ENCODE measurements at regions not wholly inside any gene's neighbourhood (a gene's known extent, or its start where the extent isn't known, plus 50 kb on each side); places are given as distances from the start of the nearest gene placed in this dataset.
"Not testable (repeated sequence)": the region's sequence is repeated elsewhere in the genome, so short reads cannot be mapped to it uniquely, and the experiment has no call there.

DNA sequence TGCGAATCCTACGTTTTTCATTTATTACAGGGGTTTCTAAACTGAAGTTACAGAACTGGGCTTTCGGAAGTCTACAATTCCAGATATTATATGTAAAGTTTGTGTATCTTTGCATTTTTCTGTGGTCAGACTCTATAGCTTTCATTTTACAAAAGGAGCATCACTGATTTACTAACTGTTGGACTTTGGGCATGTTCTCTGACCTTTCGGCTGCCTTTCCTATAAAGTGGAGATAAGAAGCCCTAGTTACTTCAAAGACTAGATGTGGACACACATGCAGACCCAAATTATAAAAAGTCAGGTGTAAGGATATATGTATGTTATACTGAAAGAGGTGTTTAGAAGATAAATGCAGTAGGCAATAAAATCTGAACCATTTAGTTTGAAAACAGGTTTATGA is 126.6 kb upstream of the PRKCQ start:
- DNase-seq (ENCODE audit: low read depth in 2 of 3, low spot score in 2 of 3), result no peak

DNA sequence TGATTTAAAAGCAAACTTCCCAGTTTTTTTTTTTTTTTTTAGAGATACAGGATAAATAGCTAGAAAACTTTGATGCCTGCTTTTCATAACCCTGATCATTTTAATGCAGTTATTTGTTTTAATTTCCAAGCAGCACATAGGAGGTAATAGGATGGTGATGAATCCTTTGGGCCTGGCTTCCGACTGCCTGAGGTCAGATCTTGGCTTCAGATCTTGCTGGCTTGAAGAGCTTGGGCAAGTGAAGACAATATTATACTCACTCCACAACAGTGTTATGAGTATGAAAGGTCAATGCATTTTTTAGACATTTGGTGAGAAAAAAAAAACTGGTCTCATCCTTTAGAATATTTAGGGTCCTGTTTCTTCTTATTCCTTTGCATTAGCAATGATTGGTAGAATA is 124.8 kb upstream of the PRKCQ start:
- no peak for DNase-seq (ENCODE audit: low read depth in 2 of 3, low spot score in 2 of 3)

DNA sequence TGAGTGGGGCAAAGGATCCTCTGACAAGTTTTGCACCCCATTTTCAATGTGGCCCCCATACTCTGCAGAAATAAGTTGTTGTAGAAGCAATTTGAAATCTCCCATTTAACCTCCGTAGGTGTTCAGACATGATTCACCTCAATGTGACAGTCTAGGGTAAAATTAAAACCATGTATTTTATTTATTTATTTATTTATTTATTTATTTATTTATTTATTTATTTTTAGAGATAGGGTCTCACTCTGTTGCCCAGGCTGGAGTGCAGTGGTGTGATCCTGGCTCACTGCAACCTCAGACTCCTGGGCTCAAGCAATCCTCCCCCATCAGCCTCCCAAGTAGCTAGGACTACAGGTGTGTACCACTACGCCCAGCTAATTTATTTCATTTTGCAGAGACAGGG is 122.8 kb upstream of the PRKCQ start:
- not testable (repeated sequence) for DNase-seq (ENCODE audit: low read depth in 2 of 3, low spot score in 2 of 3)

DNA sequence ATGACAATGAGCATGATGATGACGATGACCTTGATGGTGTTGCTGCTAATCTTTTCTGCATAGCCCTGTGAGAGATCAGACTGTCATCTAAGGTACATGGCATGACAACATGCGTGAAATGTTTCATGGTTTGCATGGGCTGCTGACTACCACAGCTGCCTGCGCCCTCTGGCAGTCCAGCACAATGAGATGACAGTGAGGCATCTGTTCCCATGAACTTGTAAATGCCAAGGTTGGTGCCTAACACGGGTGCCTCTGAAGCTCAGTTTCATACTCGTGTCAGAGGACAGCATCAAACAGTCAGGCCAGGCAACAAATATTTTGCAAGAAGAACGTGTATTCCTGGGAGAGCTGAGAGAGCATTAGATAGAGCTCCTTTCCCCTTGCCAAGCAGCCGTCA is 122.0 kb upstream of the PRKCQ start:
- DNase-seq (ENCODE audit: low read depth in 2 of 3, low spot score in 2 of 3), result no peak

DNA sequence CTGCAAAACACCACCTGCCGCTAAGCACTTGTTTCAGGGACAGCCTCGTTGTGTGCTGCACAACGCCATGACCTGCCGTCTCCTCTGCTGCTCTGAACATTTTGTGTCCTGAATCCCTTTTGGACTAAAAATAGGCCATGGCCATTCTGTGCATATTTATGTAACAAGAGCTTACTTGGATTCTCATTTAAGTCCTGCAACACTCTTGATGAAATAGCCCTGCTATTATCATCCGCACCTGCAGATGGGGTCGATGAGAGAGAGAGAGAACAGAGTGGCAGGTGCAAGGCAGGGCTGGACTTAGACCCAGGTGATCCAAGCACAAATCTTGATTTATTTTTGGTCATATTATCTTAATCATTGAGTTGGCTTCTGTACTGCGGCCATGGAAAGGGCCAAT is 121.2 kb upstream of the PRKCQ start:
- no peak for DNase-seq (ENCODE audit: low read depth in 2 of 3, low spot score in 2 of 3)

DNA sequence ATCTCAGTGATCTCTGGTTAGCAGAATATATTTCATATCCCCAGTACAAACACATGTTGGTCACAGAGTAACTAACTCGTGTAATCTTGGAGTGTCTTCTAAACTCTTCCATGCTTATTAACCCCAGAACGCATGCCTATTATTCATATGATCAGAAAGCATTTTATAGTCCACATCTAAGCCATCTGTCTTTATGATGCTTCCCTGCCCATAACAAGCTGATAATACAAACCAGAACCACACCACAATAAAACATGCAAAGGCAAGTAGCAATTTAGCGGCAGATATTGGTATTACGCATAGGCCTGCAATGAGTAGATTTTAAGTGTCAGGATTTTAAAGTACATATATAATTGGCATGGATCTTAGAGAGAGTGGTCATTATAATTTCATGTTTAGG is 120.0 kb upstream of the PRKCQ start:
- DNase-seq (ENCODE audit: low read depth in 2 of 3, low spot score in 2 of 3), result no peak

DNA sequence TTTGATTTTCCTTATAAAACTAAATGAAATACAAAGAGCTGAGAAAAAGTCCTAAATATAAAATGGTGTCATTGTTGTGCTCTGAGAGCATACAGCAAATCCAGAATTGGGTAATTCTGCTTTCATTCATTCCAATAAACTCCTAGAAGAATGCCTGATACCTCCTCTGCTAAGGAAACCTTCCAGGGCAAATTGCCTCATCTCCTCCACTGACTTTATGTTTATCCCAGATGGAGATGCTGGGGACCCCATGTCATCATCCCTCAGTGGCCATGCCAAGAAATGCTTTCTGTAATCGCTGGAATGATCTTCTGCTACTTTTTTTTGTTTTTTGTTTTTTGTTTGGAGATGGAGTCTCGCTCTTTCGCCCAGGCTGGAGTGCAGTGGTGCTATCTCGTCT is 119.3 kb upstream of the PRKCQ start:
- no peak for DNase-seq (ENCODE audit: low read depth in 2 of 3, low spot score in 2 of 3)

DNA sequence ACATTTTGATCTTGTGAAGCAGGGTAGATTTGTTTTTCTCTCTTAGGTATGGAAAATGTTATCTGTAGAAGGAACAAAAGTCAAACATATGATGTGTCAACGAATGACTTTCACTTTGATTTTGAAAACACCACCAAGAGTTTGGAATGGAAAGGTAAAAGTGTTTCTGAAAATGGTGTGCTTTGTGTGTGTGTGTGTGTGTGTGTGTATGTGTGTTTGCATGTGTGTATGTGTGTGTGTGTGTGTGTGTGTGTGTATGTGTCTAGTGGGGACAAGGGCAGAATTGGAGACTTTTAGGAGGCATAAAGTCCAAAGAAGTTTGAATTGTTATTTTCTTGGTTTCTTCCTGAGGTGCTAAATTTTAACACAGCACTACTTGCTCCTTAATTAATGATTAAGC is 115.4 kb upstream of the PRKCQ start:
- DNase-seq (ENCODE audit: low read depth in 2 of 3, low spot score in 2 of 3), result no peak

DNA sequence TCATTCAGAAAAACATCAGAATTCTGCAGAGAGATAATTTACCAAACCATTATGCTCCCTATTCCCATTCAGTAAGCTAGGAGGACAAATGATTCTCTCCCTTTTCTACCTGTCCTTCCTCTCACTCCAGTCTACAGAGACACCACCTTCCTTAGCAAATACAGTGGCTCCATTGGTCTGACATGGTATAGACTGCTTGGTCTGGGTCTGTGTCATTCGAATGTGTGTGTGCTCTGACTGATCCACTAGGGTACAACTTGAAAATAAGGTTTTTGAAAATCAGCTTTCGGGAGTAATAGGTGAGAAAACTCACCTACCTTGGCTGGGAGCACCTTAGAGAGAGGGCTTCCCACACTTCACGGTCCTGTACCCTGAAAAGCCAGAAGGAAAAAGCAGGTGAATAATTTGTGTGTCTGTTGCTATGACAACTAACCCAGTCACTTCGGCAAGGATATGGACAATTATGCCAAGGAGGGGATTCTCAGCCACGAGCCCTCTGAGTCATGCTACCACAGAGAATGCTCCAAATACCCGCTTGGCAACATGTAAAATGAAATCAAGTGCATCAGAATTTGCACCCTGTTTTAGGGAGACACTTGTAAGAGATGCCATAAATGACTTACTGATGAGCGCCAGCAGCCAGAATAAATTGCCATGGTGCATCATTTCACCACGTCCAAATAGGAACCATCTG is 114.5 kb upstream of the PRKCQ start:
- no peak for DNase-seq (ENCODE audit: low read depth in 2 of 3, low spot score in 2 of 3)

DNA sequence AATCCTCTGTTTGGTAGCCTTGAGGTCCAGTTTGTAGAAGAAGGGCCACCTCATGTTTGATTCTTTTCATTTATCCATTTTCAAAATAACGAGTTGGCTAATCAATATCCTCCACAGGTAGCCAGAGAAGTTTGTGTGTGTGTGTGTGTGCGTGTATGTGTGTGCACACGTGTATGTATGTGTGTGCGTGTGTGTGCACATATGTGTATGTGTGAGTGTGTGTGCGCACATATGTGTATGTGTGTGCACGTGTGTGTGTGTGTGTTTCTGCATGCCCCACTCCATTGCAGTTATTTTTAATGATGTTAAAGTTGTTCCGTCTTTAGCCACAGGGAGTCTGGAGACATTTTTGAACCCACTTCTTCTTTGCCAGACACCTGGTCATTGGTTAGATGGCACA is 112.8 kb upstream of the PRKCQ start:
- DNase-seq (ENCODE audit: low read depth in 2 of 3, low spot score in 2 of 3), result no peak

DNA sequence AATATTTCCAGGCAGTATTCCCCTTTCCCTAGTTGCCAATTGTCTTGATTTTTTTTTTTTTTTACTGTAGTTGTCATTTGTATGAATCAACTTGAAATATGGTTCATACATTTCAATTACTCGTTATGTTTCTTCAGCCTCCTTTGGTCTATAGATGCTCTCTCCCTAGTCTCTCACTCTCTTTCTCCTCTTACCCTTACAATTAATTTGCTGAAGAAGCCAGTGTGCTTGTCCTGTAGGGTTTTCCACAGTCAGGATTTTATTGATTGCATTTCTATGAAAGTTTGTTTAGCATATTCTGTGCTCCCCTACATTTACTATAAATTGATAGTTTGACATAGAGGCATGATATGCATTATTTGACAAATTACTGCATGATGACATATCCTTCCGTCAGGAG is 112.0 kb upstream of the PRKCQ start:
- no peak for DNase-seq (ENCODE audit: low read depth in 2 of 3, low spot score in 2 of 3)

DNA sequence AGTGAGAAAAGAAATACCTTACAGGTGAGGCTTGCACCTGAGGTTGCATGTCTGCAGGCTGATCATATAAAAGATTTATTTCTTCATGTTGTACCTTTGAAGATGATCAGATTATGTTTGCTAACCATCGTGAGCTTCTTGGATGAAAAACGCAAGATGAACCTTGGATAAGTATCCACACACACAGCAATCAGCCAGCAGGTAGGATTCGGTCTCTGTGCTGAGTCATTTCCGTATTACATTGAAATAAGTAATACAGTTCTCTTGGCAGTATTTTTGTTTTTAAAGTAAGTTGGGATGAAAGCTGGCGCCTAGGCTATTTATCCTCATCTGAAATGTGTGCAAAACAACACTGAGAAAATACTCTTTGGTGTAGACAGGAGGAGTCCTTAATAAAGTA is 109.0 kb upstream of the PRKCQ start:
- no peak for DNase-seq (ENCODE audit: low read depth in 2 of 3, low spot score in 2 of 3)

DNA sequence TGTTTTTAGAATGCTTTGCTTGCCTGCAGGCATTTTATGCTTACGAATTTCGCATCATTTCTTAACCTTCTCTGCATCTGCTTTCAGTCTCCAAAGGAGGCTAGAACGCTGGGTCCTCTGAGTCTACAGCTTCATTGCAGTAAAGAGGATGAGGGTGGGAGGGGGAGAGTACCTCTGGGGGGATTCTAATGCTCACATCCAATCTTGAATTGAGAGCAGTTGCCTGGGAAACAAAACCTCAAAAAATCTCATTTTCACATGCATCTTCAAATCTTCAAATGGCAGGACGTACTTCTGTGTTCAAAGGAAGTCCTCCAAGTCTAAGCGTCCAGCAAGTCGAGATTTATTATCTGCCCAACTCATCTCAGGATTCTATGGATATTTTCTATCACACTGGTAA is 100.7 kb upstream of the PRKCQ start:
- DNase-seq (ENCODE audit: low read depth in 2 of 3, low spot score in 2 of 3), result no peak

DNA sequence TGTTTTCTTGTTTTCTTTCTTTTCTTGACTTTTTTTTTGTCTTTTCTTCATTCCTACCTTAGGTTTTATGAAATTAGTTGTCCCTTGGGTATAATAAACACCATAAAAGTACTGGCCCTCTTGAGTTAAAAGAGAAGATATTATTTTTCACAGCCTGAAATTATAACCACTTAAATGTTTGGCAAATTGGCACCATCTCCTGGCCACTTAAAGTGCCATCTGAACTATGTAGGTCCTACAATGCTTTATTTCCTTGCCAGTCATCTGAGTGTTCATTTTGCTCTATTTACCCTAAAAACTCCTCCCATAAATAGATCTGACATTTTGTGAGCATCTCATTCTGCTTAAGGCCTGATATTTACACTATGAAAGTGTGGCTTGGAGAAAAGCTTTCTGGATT is 98.9 kb upstream of the PRKCQ start:
- peak in 1 of 3 donors; percentile 39 for DNase-seq (ENCODE audit: low read depth in 2 of 3, low spot score in 2 of 3)

DNA sequence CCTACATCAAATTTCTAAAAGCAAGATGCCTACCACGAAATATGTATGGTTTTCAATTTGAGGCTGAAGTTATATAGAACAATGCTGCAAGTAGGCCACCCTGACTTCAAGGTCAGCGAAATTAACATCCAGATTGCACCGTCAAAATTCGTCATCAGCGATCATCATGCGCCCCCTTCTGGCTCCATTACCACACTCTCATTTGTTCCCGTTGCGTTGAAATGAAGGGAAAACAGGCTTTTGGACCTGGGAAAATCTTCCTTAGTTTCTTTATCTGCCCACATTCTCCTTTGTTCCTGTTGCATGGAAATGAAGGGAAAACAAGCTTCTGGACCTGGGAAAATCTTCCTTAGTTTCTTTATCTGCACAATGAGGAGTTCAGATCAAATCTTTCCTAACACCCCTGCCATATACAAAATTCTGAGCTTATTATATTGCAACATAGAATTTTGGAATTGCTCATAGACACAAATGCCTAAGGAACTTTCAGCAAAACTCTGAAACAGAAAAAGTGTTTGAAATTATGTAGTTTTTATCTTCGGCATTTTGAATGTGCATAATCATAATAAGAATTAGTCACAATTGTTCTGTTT is 98.2 kb upstream of the PRKCQ start:
- peak; percentile 42 to 64 (median 50) for DNase-seq (ENCODE audit: low read depth in 2 of 3, low spot score in 2 of 3)

DNA sequence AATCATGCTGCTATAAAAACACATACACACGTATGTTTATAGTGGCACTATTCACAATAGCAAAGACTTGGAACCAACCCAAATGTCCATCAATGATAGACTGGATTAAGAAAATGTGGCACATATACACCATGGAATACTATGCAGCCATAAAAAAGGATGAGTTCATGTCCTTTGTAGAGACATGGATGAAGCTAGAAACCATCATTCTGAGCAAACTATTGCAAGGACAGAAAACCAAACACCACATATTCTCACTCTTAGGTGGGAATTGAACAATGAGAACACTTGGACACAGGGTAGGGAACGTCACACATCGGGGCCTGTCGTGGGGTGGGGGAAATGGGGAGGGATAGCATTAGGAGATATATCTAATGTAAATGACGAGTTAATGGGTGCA is 97.1 kb upstream of the PRKCQ start:
- not testable (repeated sequence) for DNase-seq (ENCODE audit: low read depth in 2 of 3, low spot score in 2 of 3)

DNA sequence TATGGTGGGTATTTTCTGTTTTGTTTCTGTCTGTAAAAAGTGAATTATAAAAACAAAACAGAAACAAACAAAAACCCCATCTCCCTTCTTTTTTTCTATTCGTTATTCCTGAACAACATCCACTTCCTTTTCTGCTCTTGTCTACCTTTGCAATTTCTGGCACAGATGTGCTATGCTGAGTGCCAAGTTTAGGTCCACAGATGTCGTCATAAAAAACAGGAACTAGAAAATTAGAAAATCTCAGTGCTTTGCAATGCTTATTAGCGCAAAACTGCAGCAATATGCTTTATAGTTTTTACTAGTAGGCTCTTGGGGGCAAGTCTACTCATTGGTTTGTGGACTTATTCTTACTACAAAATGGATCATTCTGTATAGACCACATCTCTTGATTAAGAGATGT is 94.2 kb upstream of the PRKCQ start:
- peak in 2 of 3 donors; percentile 28 to 56 for DNase-seq (ENCODE audit: low read depth in 2 of 3, low spot score in 2 of 3)

DNA sequence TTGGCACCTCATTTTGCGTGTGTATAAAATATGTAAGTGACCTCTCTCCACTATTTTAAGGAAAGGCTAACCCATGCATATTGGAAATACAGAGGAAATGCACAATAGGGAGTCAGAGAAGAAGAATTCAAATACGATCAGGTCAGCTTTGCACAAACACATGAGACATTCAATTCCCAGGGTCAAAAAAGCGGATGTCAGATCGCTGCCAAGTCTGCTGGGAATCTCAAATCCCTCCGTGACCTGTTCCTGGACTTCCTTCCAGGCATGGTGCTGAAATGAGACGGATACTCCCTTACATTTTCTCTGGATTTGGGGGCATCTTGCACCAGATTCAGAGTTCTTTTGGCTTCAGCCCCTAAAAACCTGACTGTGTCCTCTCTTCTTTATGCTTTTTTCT is 91.9 kb upstream of the PRKCQ start:
- DNase-seq (ENCODE audit: low read depth in 2 of 3, low spot score in 2 of 3), result no peak

DNA sequence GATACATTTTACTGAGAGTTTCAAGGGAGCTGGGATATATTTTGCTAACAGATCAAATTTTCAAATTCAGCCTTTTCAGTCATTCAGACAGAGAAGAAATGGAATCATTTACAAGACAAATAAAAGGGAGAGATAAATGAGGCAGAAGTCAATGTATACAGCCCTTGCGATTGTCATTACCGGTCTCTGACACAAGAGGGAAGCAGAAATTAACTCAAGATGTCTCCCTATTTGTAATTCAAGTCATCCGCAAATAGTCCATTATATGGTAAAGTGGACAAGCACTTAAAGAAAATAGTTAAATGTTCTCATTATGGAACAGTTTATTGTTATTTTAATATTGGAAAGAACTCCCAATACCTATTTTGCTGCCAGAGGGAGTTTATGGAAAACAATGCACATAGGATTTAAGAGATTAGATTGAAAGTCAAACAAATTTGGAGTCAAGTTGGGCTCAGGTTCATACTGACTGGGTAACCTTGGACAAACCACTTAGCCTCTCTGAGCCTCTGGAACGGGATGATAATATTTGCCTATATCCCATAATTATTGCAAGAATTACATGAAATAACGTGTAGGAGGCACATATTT is 89.3 kb upstream of the PRKCQ start:
- peak in 2 of 3 donors; percentile 45 to 60 for DNase-seq (ENCODE audit: low read depth in 2 of 3, low spot score in 2 of 3)

DNA sequence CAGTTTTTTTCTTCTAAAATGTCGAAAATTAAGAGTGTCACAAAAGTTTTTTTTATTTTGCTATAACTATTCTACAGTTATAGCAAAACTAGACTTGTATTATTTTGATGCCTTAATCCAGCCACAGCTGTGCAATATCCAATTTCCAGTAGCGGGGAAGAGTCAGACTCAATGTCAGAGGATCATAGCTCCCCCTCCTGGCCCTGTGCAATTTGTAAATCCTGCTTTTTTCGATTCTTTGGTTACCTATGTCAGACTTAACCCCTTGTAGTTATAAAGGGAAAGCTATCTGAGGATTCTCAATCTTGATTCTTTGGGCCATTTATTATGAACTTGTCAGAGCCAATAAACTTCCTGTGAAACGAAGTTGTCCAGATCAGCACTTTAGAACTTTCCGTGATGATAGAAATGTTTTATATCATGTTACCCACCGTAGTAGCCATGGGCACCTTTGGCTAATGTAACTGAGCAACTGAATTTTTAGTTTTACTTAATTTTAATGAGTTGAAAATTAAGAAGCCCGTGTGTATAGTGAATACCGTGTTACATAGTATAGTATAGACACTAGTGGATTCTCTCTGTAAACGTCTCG is 87.7 kb upstream of the PRKCQ start:
- peak in 2 of 3 donors; percentile 36 to 69 for DNase-seq (ENCODE audit: low read depth in 2 of 3, low spot score in 2 of 3)

DNA sequence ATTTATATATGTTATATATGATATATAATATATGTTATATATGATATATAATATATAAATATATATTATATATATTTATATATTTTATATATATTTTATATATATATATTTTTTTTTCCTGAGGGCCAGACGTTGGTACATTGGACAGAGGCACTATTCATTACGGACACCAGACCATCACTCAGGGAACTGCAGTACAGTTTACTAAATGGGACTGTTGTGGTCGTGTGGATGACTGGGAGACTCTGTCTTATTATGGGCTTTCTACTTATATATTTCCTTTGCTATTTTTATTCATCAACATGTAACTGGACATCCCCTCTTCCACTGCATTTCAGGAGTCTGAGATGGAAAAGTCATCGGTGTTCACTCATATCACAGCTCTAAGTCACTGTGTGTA is 87.1 kb upstream of the PRKCQ start:
- DNase-seq (ENCODE audit: low read depth in 2 of 3, low spot score in 2 of 3), result no peak

DNA sequence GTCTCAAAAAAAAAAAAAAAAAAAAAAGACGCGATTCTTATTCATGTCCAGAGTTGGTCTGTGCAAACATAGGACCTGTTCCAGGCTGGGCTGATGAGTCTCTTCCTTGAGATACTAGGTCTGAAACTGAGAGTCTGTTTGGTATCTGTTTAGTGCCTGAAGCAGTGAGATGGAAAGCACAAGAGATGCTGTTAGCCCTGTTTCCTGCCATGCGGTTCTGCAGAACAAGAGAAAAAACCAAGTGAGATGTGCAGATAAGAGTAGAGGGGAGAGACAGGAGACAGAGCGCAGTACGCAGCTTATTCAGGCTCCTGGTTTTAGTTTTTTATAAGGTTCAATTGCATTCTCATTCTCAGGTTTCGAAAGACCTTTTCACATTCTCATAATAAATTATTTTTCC is 85.8 kb upstream of the PRKCQ start:
- DNase-seq (ENCODE audit: low read depth in 2 of 3, low spot score in 2 of 3), result peak in 2 of 3 donors; percentile 40 to 77

Data from hematopoietic multipotent progenitor cell (in vitro differentiated cells).